ENCODE measurements at regions not wholly inside any gene's neighbourhood (a gene's known extent, or its start where the extent isn't known, plus 50 kb on each side); places are given as distances from the start of the nearest gene placed in this dataset.

DNA sequence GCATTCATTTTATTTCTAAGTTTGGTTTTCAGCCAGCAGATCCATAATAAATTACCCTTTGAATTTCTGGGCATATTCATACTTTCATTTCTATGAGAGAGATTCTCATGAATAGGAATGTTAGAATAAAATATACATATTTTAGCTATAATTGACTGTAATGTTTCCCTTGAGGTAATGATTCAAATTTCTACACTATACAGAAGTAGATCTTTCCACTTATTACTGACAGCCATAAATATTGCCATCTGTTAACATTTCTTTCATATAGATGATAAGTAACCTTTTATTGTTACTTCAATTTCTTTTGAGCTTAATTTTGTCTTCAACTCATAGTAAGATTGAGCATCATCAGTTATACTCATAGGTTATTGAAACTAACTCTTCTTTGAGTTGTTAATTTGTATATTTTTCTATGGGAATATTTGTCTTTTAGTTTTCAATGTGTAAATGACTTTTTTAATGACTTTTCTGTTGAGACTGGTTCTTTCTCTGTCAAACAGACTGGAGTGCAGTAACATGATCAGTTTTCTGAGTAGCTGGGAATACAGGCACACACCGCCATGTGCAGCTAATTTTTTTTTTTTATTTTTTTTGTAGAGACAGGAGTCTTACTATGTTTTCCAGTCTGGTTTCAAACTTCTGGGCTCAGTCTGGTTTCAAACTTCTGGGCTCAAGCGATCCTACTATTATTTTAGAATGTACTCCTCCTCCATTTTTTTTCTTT is 991.6 kb downstream of the SLC6A15 start:
- TF ChIP-seq, protein P1, sequence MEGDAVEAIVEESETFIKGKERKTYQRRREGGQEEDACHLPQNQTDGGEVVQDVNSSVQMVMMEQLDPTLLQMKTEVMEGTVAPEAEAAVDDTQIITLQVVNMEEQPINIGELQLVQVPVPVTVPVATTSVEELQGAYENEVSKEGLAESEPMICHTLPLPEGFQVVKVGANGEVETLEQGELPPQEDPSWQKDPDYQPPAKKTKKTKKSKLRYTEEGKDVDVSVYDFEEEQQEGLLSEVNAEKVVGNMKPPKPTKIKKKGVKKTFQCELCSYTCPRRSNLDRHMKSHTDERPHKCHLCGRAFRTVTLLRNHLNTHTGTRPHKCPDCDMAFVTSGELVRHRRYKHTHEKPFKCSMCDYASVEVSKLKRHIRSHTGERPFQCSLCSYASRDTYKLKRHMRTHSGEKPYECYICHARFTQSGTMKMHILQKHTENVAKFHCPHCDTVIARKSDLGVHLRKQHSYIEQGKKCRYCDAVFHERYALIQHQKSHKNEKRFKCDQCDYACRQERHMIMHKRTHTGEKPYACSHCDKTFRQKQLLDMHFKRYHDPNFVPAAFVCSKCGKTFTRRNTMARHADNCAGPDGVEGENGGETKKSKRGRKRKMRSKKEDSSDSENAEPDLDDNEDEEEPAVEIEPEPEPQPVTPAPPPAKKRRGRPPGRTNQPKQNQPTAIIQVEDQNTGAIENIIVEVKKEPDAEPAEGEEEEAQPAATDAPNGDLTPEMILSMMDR (IDR thresholded peaks at IDR 0.05; ENCODE audit: control extremely low read depth in 1 of 3, insufficient read depth in 1 of 3, low read depth in 1 of 3, low read length in 3 of 3) = no peak
- TF ChIP-seq POLR2A (IDR thresholded peaks at IDR 0.05; ENCODE audit: control extremely low read depth in 1 of 2, low read depth in 2 of 2, low read length in 2 of 2) (no peak), POLR2AphosphoS5 (IDR thresholded peaks at IDR 0.05; ENCODE audit: low read depth, low read length) (no peak), EZH2 (IDR thresholded peaks at IDR 0.05; ENCODE audit: low read depth, low read length, severe bottlenecking) (no peak), YY1 (IDR thresholded peaks at IDR 0.05; ENCODE audit: low read depth, low read length) (no peak), TBP (IDR thresholded peaks at IDR 0.05; ENCODE audit: low read depth, low read length) (no peak), HDAC2 (IDR thresholded peaks at IDR 0.05; ENCODE audit: borderline replicate concordance in 1 of 2, low read depth in 2 of 2, low read length in 2 of 2) (no peak), SP2 (IDR thresholded peaks at IDR 0.05; ENCODE audit: low read length) (no peak), TAF1 (IDR thresholded peaks at IDR 0.05; ENCODE audit: low read depth, low read length) (no peak), EGR1 (IDR thresholded peaks at IDR 0.05; ENCODE audit: borderline replicate concordance, low read depth, low read length) (no peak), TCF12 (IDR thresholded peaks at IDR 0.05; ENCODE audit: low read depth, low read length) (no peak), SIN3A (conservative IDR thresholded peaks at IDR 0.05 in 1 of 2, IDR thresholded peaks at IDR 0.05 in 1 of 2; ENCODE audit: low read depth in 1 of 2, low read length in 2 of 2) (no peak), RNF2 (IDR thresholded peaks at IDR 0.05; ENCODE audit: borderline replicate concordance, low read depth, low read length, missing control alignments, poor library complexity, severe bottlenecking) (no peak), CHD1 (IDR thresholded peaks at IDR 0.05; ENCODE audit: low read depth, low read length) (no peak)

All from H1 (cell line).